ENCODE measurements at regions not wholly inside any gene's neighbourhood (a gene's known extent, or its start where the extent isn't known, plus 50 kb on each side); places are given as distances from the start of the nearest gene placed in this dataset.

DNA sequence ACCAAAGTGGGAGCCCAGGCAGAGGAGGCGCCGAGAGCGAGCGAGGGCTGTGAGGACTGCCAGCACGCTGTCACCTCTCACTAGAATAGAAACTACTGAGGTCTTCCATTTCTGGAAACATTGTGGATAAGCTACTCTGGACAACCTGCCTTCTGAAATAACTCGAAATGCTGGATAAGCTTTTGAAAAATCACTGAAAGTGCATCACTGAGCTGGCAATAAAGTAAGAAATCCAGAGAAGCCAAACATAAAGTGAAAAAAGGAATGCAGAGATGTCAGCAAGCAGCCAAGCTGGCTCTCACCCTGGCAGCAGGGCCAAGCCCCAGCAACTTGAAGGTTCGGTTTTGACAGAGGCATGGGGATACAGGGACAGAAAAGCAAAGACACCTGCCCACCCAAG lies 59.2 kb upstream of the MYLIP start:
- TF ChIP-seq, protein P1, sequence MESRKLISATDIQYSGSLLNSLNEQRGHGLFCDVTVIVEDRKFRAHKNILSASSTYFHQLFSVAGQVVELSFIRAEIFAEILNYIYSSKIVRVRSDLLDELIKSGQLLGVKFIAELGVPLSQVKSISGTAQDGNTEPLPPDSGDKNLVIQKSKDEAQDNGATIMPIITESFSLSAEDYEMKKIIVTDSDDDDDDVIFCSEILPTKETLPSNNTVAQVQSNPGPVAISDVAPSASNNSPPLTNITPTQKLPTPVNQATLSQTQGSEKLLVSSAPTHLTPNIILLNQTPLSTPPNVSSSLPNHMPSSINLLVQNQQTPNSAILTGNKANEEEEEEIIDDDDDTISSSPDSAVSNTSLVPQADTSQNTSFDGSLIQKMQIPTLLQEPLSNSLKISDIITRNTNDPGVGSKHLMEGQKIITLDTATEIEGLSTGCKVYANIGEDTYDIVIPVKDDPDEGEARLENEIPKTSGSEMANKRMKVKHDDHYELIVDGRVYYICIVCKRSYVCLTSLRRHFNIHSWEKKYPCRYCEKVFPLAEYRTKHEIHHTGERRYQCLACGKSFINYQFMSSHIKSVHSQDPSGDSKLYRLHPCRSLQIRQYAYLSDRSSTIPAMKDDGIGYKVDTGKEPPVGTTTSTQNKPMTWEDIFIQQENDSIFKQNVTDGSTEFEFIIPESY (IDR thresholded peaks at IDR 0.05; ENCODE audit: borderline replicate concordance, low read depth) = no peak
- TF ChIP-seq TEAD4 (IDR thresholded peaks at IDR 0.05; ENCODE audit: borderline replicate concordance, insufficient read depth) = no peak
- TF ChIP-seq, protein P2, sequence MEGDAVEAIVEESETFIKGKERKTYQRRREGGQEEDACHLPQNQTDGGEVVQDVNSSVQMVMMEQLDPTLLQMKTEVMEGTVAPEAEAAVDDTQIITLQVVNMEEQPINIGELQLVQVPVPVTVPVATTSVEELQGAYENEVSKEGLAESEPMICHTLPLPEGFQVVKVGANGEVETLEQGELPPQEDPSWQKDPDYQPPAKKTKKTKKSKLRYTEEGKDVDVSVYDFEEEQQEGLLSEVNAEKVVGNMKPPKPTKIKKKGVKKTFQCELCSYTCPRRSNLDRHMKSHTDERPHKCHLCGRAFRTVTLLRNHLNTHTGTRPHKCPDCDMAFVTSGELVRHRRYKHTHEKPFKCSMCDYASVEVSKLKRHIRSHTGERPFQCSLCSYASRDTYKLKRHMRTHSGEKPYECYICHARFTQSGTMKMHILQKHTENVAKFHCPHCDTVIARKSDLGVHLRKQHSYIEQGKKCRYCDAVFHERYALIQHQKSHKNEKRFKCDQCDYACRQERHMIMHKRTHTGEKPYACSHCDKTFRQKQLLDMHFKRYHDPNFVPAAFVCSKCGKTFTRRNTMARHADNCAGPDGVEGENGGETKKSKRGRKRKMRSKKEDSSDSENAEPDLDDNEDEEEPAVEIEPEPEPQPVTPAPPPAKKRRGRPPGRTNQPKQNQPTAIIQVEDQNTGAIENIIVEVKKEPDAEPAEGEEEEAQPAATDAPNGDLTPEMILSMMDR (IDR thresholded peaks at IDR 0.05) = no peak
- no peak for TF ChIP-seq SIN3A (IDR thresholded peaks at IDR 0.05; ENCODE audit: borderline replicate concordance, low read depth, low read length)
- TF ChIP-seq FOXJ3 (CRISPR knock-in tag; IDR thresholded peaks at IDR 0.05) = no peak
